ENCODE measurements at regions not wholly inside any gene's neighbourhood (a gene's known extent, or its start where the extent isn't known, plus 50 kb on each side); places are given as distances from the start of the nearest gene placed in this dataset.

DNA sequence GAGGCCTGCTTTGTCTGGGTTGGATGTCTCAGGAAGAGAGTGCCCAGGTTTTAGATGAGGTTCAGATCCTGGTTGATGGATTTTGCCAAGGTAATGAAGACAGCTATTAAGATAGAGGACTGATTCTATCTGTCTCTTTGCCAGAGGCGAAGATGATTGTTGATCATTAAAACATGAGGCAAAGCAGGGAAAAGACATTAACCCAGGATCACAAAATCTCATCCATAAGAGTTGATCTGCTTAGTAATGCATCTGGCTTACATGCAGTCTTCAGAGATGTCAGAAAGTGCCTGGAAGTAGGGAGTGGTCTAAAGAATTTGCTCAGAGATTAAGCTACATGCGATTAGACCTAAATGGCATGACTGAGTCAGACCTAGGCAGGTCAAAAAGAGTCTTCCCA lies 229.6 kb upstream of the PLD5 start:
- TF ChIP-seq POLR2AphosphoS5 (IDR thresholded peaks at IDR 0.05; ENCODE audit: low read depth, low read length): no peak
- TF ChIP-seq TAF1 (IDR thresholded peaks at IDR 0.05; ENCODE audit: borderline replicate concordance, low read depth, low read length): no peak
- TF ChIP-seq POLR2A (IDR thresholded peaks at IDR 0.05; ENCODE audit: low read depth, low read length): no peak
